Endodermal cell (in vitro differentiated cells): ENCODE measurements at regions not wholly inside any gene's neighbourhood (a gene's known extent, or its start where the extent isn't known, plus 50 kb on each side); places are given as distances from the start of the nearest gene placed in this dataset.

Experiments used
- DNase-seq: peaks from one replicate; pipeline ENCODE4 v3.0.0-alpha.2; 2017
- H3K27ac ChIP-seq: 2 replicates; pipeline ENCODE4 v1.5.1; 2013; ENCODE audit warnings: mild to moderate bottlenecking, low read depth, low read length, moderate library complexity
- H3K27me3 ChIP-seq: 2 replicates; pipeline ENCODE4 v1.6.1; 2013; ENCODE audit warnings: mild to moderate bottlenecking, low read length, moderate library complexity; ENCODE audit not compliant: insufficient read depth, control insufficient read depth, poor library complexity, severe bottlenecking
- H3K36me3 ChIP-seq: 2 replicates; pipeline ENCODE4 v1.7.0; 2013; ENCODE audit warnings: mild to moderate bottlenecking, low read length, moderate library complexity; ENCODE audit not compliant: control insufficient read depth, insufficient read depth
- H3K4me1 ChIP-seq: one replicate; pipeline ENCODE4 v1.7.0; 2013; ENCODE audit warnings: low read length; ENCODE audit not compliant: control insufficient read depth, insufficient read depth
- H3K4me3 ChIP-seq: 2 replicates; pipeline ENCODE4 v1.5.1; 2013; ENCODE audit warnings: mild to moderate bottlenecking, low read length, moderate library complexity
- H3K9ac ChIP-seq: 2 replicates; pipeline ENCODE4 v1.6.1; 2013; ENCODE audit warnings: mild to moderate bottlenecking, low read length, moderate library complexity; ENCODE audit not compliant: poor library complexity, severe bottlenecking; ENCODE audit errors: extremely low read depth
- H3K9me3 ChIP-seq: 2 replicates; pipeline ENCODE4 v1.6.1; 2013; ENCODE audit warnings: mild to moderate bottlenecking, low read length, moderate library complexity; ENCODE audit not compliant: control insufficient read depth
- H3K27ac Mint-ChIP-seq: 2 replicates; pipeline ENCODE4 v1.8.0; 2020; ENCODE audit warnings: mixed read lengths
- H3K27me3 Mint-ChIP-seq: 2 replicates; pipeline ENCODE4 v1.8.0; 2021; ENCODE audit warnings: mild to moderate bottlenecking, mixed read lengths; ENCODE audit not compliant: insufficient read depth
- H3K36me3 Mint-ChIP-seq: 2 replicates; pipeline ENCODE4 v1.8.0; 2020; ENCODE audit warnings: low read depth, mixed read lengths
- H3K4me1 Mint-ChIP-seq: 2 replicates; pipeline ENCODE4 v1.8.0; 2020; ENCODE audit warnings: mixed read lengths
- H3K4me3 Mint-ChIP-seq: 2 replicates; pipeline ENCODE4 v1.8.0; 2020; ENCODE audit warnings: mild to moderate bottlenecking, moderate library complexity, mixed read lengths
- H3K9me3 Mint-ChIP-seq: 2 replicates; pipeline ENCODE4 v1.8.0; 2020; ENCODE audit warnings: mild to moderate bottlenecking, mixed read lengths
- WGBS, 2 experiments: methylation state at CpG; one replicate each; pipeline versions ENCODE4 v1.1.5 to v1.1.7; 2013; ENCODE audit warnings: missing lambda C conversion rate in 2 of 2, mixed read lengths in 1 of 2; ENCODE audit not compliant: insufficient coverage in 1 of 2, insufficient read length in 1 of 2; 5-methylcytosine and 5-hydroxymethylcytosine counted together
- TF ChIP-seq, protein P1 (sequence below): fragments of 200-600 bp; sonication (generic); conservative IDR thresholded peaks from 2 replicates; pipeline ENCODE4 v1.5.0; 2021; ENCODE audit warnings: antibody characterized with exemption, mild to moderate bottlenecking

DNA sequence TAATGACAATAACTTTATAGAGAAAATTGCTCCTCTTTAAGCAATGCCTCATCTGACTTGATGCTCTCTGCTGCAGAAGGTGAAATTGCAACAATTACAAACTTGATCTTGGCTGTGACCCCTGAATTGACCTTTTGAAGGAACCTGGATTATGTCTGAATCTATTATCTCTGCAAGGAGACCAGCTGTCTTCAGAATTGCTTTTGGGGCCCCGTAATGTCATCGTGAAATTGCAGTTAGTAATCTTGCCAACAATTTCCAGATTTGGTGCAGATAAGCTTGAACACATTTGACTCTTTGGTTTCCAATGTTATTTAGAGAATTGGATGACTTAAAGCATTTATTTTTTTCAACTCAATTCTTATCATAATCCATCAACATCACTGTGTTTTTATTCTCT is 520.6 kb downstream of the CCSER2 start:
- H3K9ac ChIP-seq = no peak overlapping the region
- H3K27ac ChIP-seq = no peak overlapping the region
- no peak for DNase-seq
- peaks cover 4% of the 10 kb centered on the region for H3K4me1 ChIP-seq
- Mint-ChIP-seq H3K4me1 (peaks cover 42% of the 10 kb centered on the region), H3K9me3 (no peaks in the 10 kb centered on the region), H3K27ac (no peak overlapping the region), H3K27me3 (no peaks in the 10 kb centered on the region), H3K36me3 (no peaks in the 10 kb centered on the region), H3K4me3 (no peak overlapping the region)
- H3K9me3 ChIP-seq = no peaks in the 10 kb centered on the region
- H3K4me3 ChIP-seq = no peak overlapping the region
- H3K27me3 ChIP-seq = no peaks in the 10 kb centered on the region
- H3K36me3 ChIP-seq = no peaks in the 10 kb centered on the region
- WGBS, 2 experiments = 94 to 100% methylated on average over 2 of the region's 2 CpGs
- TF ChIP-seq, protein P1, sequence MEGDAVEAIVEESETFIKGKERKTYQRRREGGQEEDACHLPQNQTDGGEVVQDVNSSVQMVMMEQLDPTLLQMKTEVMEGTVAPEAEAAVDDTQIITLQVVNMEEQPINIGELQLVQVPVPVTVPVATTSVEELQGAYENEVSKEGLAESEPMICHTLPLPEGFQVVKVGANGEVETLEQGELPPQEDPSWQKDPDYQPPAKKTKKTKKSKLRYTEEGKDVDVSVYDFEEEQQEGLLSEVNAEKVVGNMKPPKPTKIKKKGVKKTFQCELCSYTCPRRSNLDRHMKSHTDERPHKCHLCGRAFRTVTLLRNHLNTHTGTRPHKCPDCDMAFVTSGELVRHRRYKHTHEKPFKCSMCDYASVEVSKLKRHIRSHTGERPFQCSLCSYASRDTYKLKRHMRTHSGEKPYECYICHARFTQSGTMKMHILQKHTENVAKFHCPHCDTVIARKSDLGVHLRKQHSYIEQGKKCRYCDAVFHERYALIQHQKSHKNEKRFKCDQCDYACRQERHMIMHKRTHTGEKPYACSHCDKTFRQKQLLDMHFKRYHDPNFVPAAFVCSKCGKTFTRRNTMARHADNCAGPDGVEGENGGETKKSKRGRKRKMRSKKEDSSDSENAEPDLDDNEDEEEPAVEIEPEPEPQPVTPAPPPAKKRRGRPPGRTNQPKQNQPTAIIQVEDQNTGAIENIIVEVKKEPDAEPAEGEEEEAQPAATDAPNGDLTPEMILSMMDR = no peak

DNA sequence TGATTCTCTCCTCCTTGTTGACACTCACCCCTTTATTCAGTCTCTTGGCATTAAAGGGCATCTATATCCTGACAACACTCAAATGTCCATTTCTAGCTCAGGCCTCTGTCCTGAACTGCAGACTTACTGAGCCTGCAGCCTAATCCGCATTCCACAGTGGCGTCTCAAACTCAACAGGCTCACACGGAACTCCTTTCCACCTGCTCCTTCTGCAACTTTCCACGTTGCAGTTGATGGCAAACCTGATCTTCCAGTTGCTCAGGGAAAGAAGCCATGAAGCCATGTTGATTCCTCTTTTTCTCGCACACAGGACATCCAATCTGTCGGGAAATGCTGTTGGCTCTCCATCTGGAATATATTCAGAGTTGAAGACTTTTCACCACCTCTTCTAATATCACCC is 522.4 kb downstream of the CCSER2 start:
- H3K9ac ChIP-seq = no peak overlapping the region
- no peaks in the 10 kb centered on the region for H3K36me3 Mint-ChIP-seq
- H3K9me3 ChIP-seq = no peaks in the 10 kb centered on the region
- H3K4me3 ChIP-seq = no peak overlapping the region
- no peak for DNase-seq
- H3K9me3 Mint-ChIP-seq = no peaks in the 10 kb centered on the region
- H3K27ac ChIP-seq = no peak overlapping the region
- no peak overlapping the region for H3K4me3 Mint-ChIP-seq
- H3K27ac Mint-ChIP-seq = no peak overlapping the region
- H3K27me3 Mint-ChIP-seq = no peaks in the 10 kb centered on the region
- peaks cover 4% of the 10 kb centered on the region for H3K4me1 ChIP-seq
- H3K4me1 Mint-ChIP-seq = peaks cover 29% of the 10 kb centered on the region
- H3K36me3 ChIP-seq = no peaks in the 10 kb centered on the region
- TF ChIP-seq, protein P1 = no peak
- 90 to 95% methylated on average over 6 of the region's 6 CpGs for WGBS, 2 experiments
- no peaks in the 10 kb centered on the region for H3K27me3 ChIP-seq

DNA sequence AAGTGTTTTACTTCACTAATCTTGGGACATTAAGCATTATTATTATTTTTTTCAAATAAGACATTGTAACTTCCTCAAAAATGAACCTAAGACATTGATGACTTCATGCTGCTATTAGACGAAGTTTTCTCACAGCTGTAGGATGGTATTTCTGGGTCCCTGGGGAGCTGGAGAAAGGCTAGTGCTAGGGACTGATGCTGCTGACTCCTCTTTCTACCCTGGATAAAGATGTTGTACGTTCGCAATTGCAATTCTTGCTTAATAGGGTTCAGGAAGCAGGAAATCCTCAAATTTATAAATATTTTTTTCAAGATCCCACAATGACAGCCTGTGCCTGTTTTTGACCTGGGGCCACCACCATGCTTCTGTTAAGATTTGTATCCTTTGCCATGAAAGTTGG is 526.0 kb downstream of the CCSER2 start:
- H3K27ac Mint-ChIP-seq = no peak overlapping the region
- H3K27me3 ChIP-seq = no peaks in the 10 kb centered on the region
- peaks cover 5% of the 10 kb centered on the region for H3K9me3 Mint-ChIP-seq
- peaks cover 4% of the 10 kb centered on the region for H3K4me1 ChIP-seq
- peaks cover under 1% of the 10 kb centered on the region for H3K9me3 ChIP-seq
- TF ChIP-seq, protein P1 = no peak
- H3K9ac ChIP-seq = no peak overlapping the region
- peaks cover 14% of the 10 kb centered on the region for H3K4me1 Mint-ChIP-seq
- no peak overlapping the region for H3K27ac ChIP-seq
- WGBS, 2 experiments = 87% methylated on average over 3 of the region's 3 CpGs; no CpG with 5 or more reads in 1 of the 2 experiments
- no peak for DNase-seq
- H3K4me3 Mint-ChIP-seq = no peak overlapping the region
- no peaks in the 10 kb centered on the region for H3K36me3 Mint-ChIP-seq
- no peak overlapping the region for H3K4me3 ChIP-seq
- H3K36me3 ChIP-seq = no peaks in the 10 kb centered on the region
- no peaks in the 10 kb centered on the region for H3K27me3 Mint-ChIP-seq
